ENCODE measurements at regions not wholly inside any gene's neighbourhood (a gene's known extent, or its start where the extent isn't known, plus 50 kb on each side); places are given as distances from the start of the nearest gene placed in this dataset.

- no peaks in the 10 kb centered on the region for H3K36me3 Mint-ChIP-seq (ENCODE audit: low read depth)
- H3K36me3 ChIP-seq (ENCODE audit: control insufficient read depth, insufficient read depth, low read length), result no peaks in the 10 kb centered on the region
- TF ChIP-seq CTCF (conservative IDR thresholded peaks at IDR 0.05), result peak; percentile 60
- no peaks in the 10 kb centered on the region for H3K4me1 Mint-ChIP-seq
- no peaks in the 10 kb centered on the region for H3K9me3 ChIP-seq (ENCODE audit: control insufficient read depth, low read length)
- no peak overlapping the region for H3K27ac ChIP-seq (ENCODE audit: low read depth, low read length)
- no peaks in the 10 kb centered on the region for H3K4me1 ChIP-seq (ENCODE audit: control insufficient read depth, insufficient read depth, low read length)
- no peaks in the 10 kb centered on the region for H3K27me3 Mint-ChIP-seq (ENCODE audit: insufficient read depth)
- peak; percentile 57 for DNase-seq
- no peak overlapping the region for H3K9ac ChIP-seq (ENCODE audit: extremely low read depth, low read length, poor library complexity, severe bottlenecking)
- 90% methylated on average over 2 of the region's 2 CpGs; no CpG with 5 or more reads in 1 of the 2 experiments for WGBS, 2 experiments (ENCODE audit: insufficient coverage in 1 of 2, insufficient read length in 1 of 2)
- no peak overlapping the region for H3K27ac Mint-ChIP-seq
- no peaks in the 10 kb centered on the region for H3K27me3 ChIP-seq (ENCODE audit: control insufficient read depth, insufficient read depth, low read length, poor library complexity, severe bottlenecking)
- H3K4me3 Mint-ChIP-seq, result no peak overlapping the region
- no peak overlapping the region for H3K4me3 ChIP-seq (ENCODE audit: low read length)
- peaks cover 71% of the 10 kb centered on the region for H3K9me3 Mint-ChIP-seq
Observed at GRCh38 chrX:64642482-64642881, 247.2 kb upstream of the MTMR8 start.

Measured in endodermal cell (in vitro differentiated cells).